ENCODE measurements at regions not wholly inside any gene's neighbourhood (a gene's known extent, or its start where the extent isn't known, plus 50 kb on each side); places are given as distances from the start of the nearest gene placed in this dataset.

- Histone ChIP-seq H3K4me1 (ENCODE audit: control insufficient read depth, insufficient read depth, low read length, poor library complexity, severe bottlenecking) (no peaks in the 10 kb centered on the region), H3K9me3 (ENCODE audit: control insufficient read depth, low read length) (no peaks in the 10 kb centered on the region)
- 83% methylated on average over 1 of the region's 3 CpGs; no CpG with 5 or more reads in 1 of the 2 experiments for WGBS, 2 experiments (ENCODE audit: insufficient coverage in 2 of 2)
Measured at GRCh38 chr10:89946106-89946505, 244.7 kb downstream of the KIF20B start.

GRCh38 chr10:89949496-89949895 lies 248.1 kb downstream of the KIF20B start:
- no peaks in the 10 kb centered on the region for H3K9me3 ChIP-seq (ENCODE audit: control insufficient read depth, low read length)
- H3K27ac ChIP-seq (ENCODE audit: low read depth, low read length, severe bottlenecking), result no peak overlapping the region
- no peaks in the 10 kb centered on the region for H3K36me3 ChIP-seq (ENCODE audit: control insufficient read depth, insufficient read depth, low read length)
- no peak overlapping the region for H3K4me3 ChIP-seq (ENCODE audit: extremely low read depth, insufficient read depth, low read length, poor library complexity, severe bottlenecking)
- H3K4me1 ChIP-seq (ENCODE audit: control insufficient read depth, insufficient read depth, low read length, poor library complexity, severe bottlenecking), result no peaks in the 10 kb centered on the region

More at GRCh38 chr10:89946106-89946505, 244.7 kb downstream of the KIF20B start:
- Histone ChIP-seq H3K4me3 (ENCODE audit: extremely low read depth, insufficient read depth, low read length, poor library complexity, severe bottlenecking) (no peak overlapping the region), H3K36me3 (ENCODE audit: control insufficient read depth, insufficient read depth, low read length) (no peaks in the 10 kb centered on the region), H3K27ac (ENCODE audit: low read depth, low read length, severe bottlenecking) (no peak overlapping the region)

DNA sequence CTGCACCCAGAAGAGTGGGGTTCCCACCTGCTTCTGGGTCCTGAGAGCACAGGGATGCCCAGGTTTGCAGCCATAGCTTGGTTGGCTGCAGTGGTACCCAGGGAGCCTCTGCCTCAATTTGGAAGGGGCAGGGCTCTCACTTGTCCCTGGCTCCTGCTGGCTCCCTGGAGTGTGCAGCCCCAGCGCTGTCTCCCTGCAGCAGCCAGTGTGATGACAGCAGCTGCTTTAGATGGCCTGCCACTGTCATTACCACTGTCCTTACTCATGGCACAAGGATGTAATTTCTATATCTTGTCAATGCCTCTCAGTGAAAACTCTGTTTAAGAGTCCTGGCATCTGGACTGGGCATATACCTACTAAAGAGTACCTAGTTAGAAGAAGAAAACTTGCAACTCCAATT lies 250.9 kb downstream of the KIF20B start:
- no peak overlapping the region for H3K27ac ChIP-seq (ENCODE audit: low read depth, low read length, severe bottlenecking)
- H3K9me3 ChIP-seq (ENCODE audit: control insufficient read depth, low read length), result no peaks in the 10 kb centered on the region
- no peak overlapping the region for H3K4me3 ChIP-seq (ENCODE audit: extremely low read depth, insufficient read depth, low read length, poor library complexity, severe bottlenecking)
- no peaks in the 10 kb centered on the region for H3K4me1 ChIP-seq (ENCODE audit: control insufficient read depth, insufficient read depth, low read length, poor library complexity, severe bottlenecking)
- no peaks in the 10 kb centered on the region for H3K36me3 ChIP-seq (ENCODE audit: control insufficient read depth, insufficient read depth, low read length)
- 83 to 92% methylated on average over 1 of the region's 1 CpG for WGBS, 2 experiments (ENCODE audit: insufficient coverage in 2 of 2)

- H3K9me3 ChIP-seq (ENCODE audit: control insufficient read depth, low read length), result no peaks in the 10 kb centered on the region
- no peak overlapping the region for H3K4me3 ChIP-seq (ENCODE audit: extremely low read depth, insufficient read depth, low read length, poor library complexity, severe bottlenecking)
- H3K36me3 ChIP-seq (ENCODE audit: control insufficient read depth, insufficient read depth, low read length), result no peaks in the 10 kb centered on the region
- no peaks in the 10 kb centered on the region for H3K4me1 ChIP-seq (ENCODE audit: control insufficient read depth, insufficient read depth, low read length, poor library complexity, severe bottlenecking)
- H3K27ac ChIP-seq (ENCODE audit: low read depth, low read length, severe bottlenecking), result no peak overlapping the region
Measured at GRCh38 chr10:89952751-89953150, 251.4 kb downstream of the KIF20B start.

- Histone ChIP-seq H3K9me3 (ENCODE audit: control insufficient read depth, low read length) (no peaks in the 10 kb centered on the region), H3K36me3 (ENCODE audit: control insufficient read depth, insufficient read depth, low read length) (no peaks in the 10 kb centered on the region), H3K4me1 (ENCODE audit: control insufficient read depth, insufficient read depth, low read length, poor library complexity, severe bottlenecking) (no peaks in the 10 kb centered on the region), H3K27ac (ENCODE audit: low read depth, low read length, severe bottlenecking) (no peak overlapping the region), H3K4me3 (ENCODE audit: extremely low read depth, insufficient read depth, low read length, poor library complexity, severe bottlenecking) (no peak overlapping the region)
- whole genome bisulfite sequencing, 2 experiments (ENCODE audit: insufficient coverage in 2 of 2), result 86% methylated on average over 1 of the region's 3 CpGs; no CpG with 5 or more reads in 1 of the 2 experiments
Measured at GRCh38 chr10:89954061-89954460, 252.7 kb downstream of the KIF20B start.

- no peaks in the 10 kb centered on the region for H3K4me1 ChIP-seq (ENCODE audit: control insufficient read depth, insufficient read depth, low read length, poor library complexity, severe bottlenecking)
Measured at GRCh38 chr10:89954787-89955566, 253.6 kb downstream of the KIF20B start.

DNA sequence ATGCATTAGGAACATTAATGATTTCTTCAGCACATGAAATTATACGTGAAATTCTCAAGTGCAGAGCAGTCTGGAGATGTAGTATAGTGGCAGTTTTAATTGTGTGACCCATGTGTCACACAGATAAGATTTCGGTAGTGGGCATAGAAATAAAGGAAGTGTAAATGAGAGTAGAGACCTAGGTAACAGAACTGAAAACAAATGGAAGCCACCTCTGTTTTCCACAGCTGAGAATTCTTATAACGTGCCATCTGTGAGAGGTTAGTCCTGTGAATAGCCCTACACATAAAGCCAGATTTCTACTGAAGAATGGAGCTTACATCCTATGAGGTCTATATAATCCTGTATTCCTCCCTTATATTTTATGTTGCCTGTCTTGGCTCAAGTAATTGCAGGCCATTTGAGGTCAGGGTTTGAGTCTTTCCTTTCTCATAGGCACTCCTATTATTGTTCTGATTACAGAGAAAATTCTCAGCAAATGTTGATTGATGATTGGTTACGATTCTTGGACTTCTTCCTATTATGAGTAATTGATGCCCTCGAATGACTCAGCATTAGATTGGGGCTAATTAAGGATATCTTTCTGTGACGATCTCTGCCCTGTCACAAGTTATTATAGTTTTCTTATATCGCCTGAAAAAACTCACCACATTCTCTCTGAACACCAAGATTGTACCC lies 258.2 kb downstream of the KIF20B start:
- Histone ChIP-seq H3K4me1 (ENCODE audit: control insufficient read depth, insufficient read depth, low read length, poor library complexity, severe bottlenecking) (no peaks in the 10 kb centered on the region), H3K4me3 (ENCODE audit: extremely low read depth, insufficient read depth, low read length, poor library complexity, severe bottlenecking) (no peak overlapping the region), H3K36me3 (ENCODE audit: control insufficient read depth, insufficient read depth, low read length) (no peaks in the 10 kb centered on the region), H3K27ac (ENCODE audit: low read depth, low read length, severe bottlenecking) (no peak overlapping the region), H3K9me3 (ENCODE audit: control insufficient read depth, low read length) (peaks cover 3% of the 10 kb centered on the region)
- WGBS, 2 experiments (ENCODE audit: insufficient coverage in 2 of 2), result 94 to 96% methylated on average over 2 to 3 of the region's 7 CpGs

More at GRCh38 chr10:89954787-89955566, 253.6 kb downstream of the KIF20B start:
- Histone ChIP-seq H3K27ac (ENCODE audit: low read depth, low read length, severe bottlenecking) (no peak overlapping the region), H3K9me3 (ENCODE audit: control insufficient read depth, low read length) (no peaks in the 10 kb centered on the region), H3K4me3 (ENCODE audit: extremely low read depth, insufficient read depth, low read length, poor library complexity, severe bottlenecking) (no peak overlapping the region), H3K36me3 (ENCODE audit: control insufficient read depth, insufficient read depth, low read length) (no peaks in the 10 kb centered on the region)

GRCh38 chr10:89963451-89964102 lies 262.2 kb downstream of the KIF20B start:
- Histone ChIP-seq H3K27ac (ENCODE audit: low read depth, low read length, severe bottlenecking) (no peak overlapping the region), H3K36me3 (ENCODE audit: control insufficient read depth, insufficient read depth, low read length) (no peaks in the 10 kb centered on the region), H3K4me1 (ENCODE audit: control insufficient read depth, insufficient read depth, low read length, poor library complexity, severe bottlenecking) (no peaks in the 10 kb centered on the region), H3K9me3 (ENCODE audit: control insufficient read depth, low read length) (peaks cover 3% of the 10 kb centered on the region), H3K4me3 (ENCODE audit: extremely low read depth, insufficient read depth, low read length, poor library complexity, severe bottlenecking) (no peak overlapping the region)
- 88 to 100% methylated on average over 1 of the region's 2 CpGs for WGBS, 2 experiments (ENCODE audit: insufficient coverage in 2 of 2)

- 38% methylated on average over 1 of the region's 1 CpG; no CpG with 5 or more reads in 1 of the 2 experiments for WGBS, 2 experiments (ENCODE audit: insufficient coverage in 2 of 2)
- no peaks in the 10 kb centered on the region for H3K9me3 ChIP-seq (ENCODE audit: control insufficient read depth, low read length)
- H3K27ac ChIP-seq (ENCODE audit: low read depth, low read length, severe bottlenecking), result no peak overlapping the region
- no peak overlapping the region for H3K4me3 ChIP-seq (ENCODE audit: extremely low read depth, insufficient read depth, low read length, poor library complexity, severe bottlenecking)
- no peaks in the 10 kb centered on the region for H3K4me1 ChIP-seq (ENCODE audit: control insufficient read depth, insufficient read depth, low read length, poor library complexity, severe bottlenecking)
- no peaks in the 10 kb centered on the region for H3K36me3 ChIP-seq (ENCODE audit: control insufficient read depth, insufficient read depth, low read length)
Measured at GRCh38 chr10:89966211-89966610, 264.8 kb downstream of the KIF20B start.

GRCh38 chr10:89973326-89973725 lies 271.9 kb downstream of the KIF20B start:
- H3K4me3 ChIP-seq (ENCODE audit: extremely low read depth, insufficient read depth, low read length, poor library complexity, severe bottlenecking), result no peak overlapping the region
- H3K9me3 ChIP-seq (ENCODE audit: control insufficient read depth, low read length), result no peaks in the 10 kb centered on the region
- H3K27ac ChIP-seq (ENCODE audit: low read depth, low read length, severe bottlenecking), result no peak overlapping the region
- no peaks in the 10 kb centered on the region for H3K4me1 ChIP-seq (ENCODE audit: control insufficient read depth, insufficient read depth, low read length, poor library complexity, severe bottlenecking)
- no peaks in the 10 kb centered on the region for H3K36me3 ChIP-seq (ENCODE audit: control insufficient read depth, insufficient read depth, low read length)
- no CpG with 5 or more reads among the region's 2 CpGs for WGBS, 2 experiments (ENCODE audit: insufficient coverage in 2 of 2)

DNA sequence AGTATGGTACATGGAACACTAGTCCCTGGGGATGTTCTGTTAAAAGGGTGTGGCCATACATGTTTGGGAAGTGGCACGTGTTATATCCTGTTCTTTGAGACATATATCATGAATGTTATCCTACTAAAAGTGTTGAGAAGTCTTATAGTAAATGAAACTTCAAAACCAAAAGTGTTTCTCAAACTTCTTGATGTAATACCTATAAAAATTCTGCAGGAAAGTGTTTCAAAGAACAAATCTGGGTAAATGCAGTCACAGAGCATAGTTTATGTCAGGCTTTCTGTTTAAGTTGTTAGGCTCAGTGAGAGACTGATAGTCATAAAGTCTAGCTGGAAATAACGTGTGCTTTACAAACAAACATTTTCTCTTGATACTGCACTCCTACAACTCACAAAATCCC lies 273.7 kb downstream of the KIF20B start:
- Histone ChIP-seq H3K9me3 (ENCODE audit: control insufficient read depth, low read length) (no peaks in the 10 kb centered on the region), H3K4me3 (ENCODE audit: extremely low read depth, insufficient read depth, low read length, poor library complexity, severe bottlenecking) (no peak overlapping the region), H3K36me3 (ENCODE audit: control insufficient read depth, insufficient read depth, low read length) (no peaks in the 10 kb centered on the region), H3K27ac (ENCODE audit: low read depth, low read length, severe bottlenecking) (no peak overlapping the region), H3K4me1 (ENCODE audit: control insufficient read depth, insufficient read depth, low read length, poor library complexity, severe bottlenecking) (no peaks in the 10 kb centered on the region)
- WGBS, 2 experiments (ENCODE audit: insufficient coverage in 2 of 2), result no CpG with 5 or more reads among the region's 2 CpGs

Data from mesodermal cell (in vitro differentiated cells).